WTC11 (cell line): ENCODE measurements at regions not wholly inside any gene's neighbourhood (a gene's known extent, or its start where the extent isn't known, plus 50 kb on each side); places are given as distances from the start of the nearest gene placed in this dataset.

Experiments used
- ATAC-seq: fragments of 200-7000 bp; cut with Tn5 transposase; 2 replicates; pipeline ENCODE4 v1.10.0; 2021; ENCODE audit warnings: mild to moderate bottlenecking, moderate library complexity
- CTCF ChIA-PET: fragments of 300-600 bp; sonication (Branson Sonifier 250); formaldehyde crosslinking; loops from one replicate; lab custom pipeline; 2021; ENCODE audit warnings: antibody characterized with exemption; lab: Charles Lee
- POLR2A ChIA-PET: fragments of 350-600 bp; sonication (Branson Sonifier 250); formaldehyde crosslinking; loops from one replicate; lab custom pipeline; 2021; ENCODE audit warnings: antibody characterized with exemption; lab: Charles Lee
- DNase-seq: peaks from one replicate; pipeline ENCODE4 v3.0.0; 2021; ENCODE audit warnings: low spot score
- H3K27ac Mint-ChIP-seq: 2 replicates; pipeline ENCODE4 v1.8.0; 2021; ENCODE audit warnings: mixed read lengths
- H3K27me3 Mint-ChIP-seq: 2 replicates; pipeline ENCODE4 v1.8.0; 2021; ENCODE audit warnings: low read depth, mild to moderate bottlenecking, moderate library complexity, mixed read lengths
- H3K36me3 Mint-ChIP-seq: 2 replicates; pipeline ENCODE4 v1.8.0; 2021; ENCODE audit warnings: mixed read lengths
- H3K4me1 Mint-ChIP-seq: 2 replicates; pipeline ENCODE4 v1.8.0; 2022; ENCODE audit warnings: mixed read lengths
- H3K4me3 Mint-ChIP-seq: 2 replicates; pipeline ENCODE4 v1.8.0; 2021; ENCODE audit warnings: mild to moderate bottlenecking, moderate library complexity, mixed read lengths
- H3K9me3 Mint-ChIP-seq: 2 replicates; pipeline ENCODE4 v1.8.0; 2021; ENCODE audit warnings: mixed read lengths
- AR ChIP-seq: fragments of 250-450 bp; sonication (Bioruptor Pico); IDR thresholded peaks from 2 replicates; pipeline ENCODE4 v1.9.0; 2021; ENCODE audit warnings: mild to moderate bottlenecking
- E2F4 ChIP-seq: sonication (generic); formaldehyde crosslinking; IDR thresholded peaks from 2 replicates; pipeline ENCODE4 v1.8.1; 2022; ENCODE audit warnings: low read depth, mild to moderate bottlenecking, moderate library complexity, missing genetic modification reagents, borderline replicate concordance
- EMX1 ChIP-seq: fragments of 250-450 bp; sonication (Bioruptor Pico); IDR thresholded peaks from 2 replicates; pipeline ENCODE4 v1.8.0; 2021; ENCODE audit warnings: mild to moderate bottlenecking
- ERG ChIP-seq: fragments of 250-450 bp; sonication (Bioruptor Pico); IDR thresholded peaks from 2 replicates; pipeline ENCODE4 v1.8.0; 2021; ENCODE audit warnings: mild to moderate bottlenecking
- ETV6 ChIP-seq: sonication (generic); formaldehyde crosslinking; IDR thresholded peaks from 2 replicates; pipeline ENCODE4 v1.8.1; 2022; ENCODE audit warnings: mild to moderate bottlenecking, missing genetic modification reagents
- FOXP1 ChIP-seq: sonication (generic); formaldehyde crosslinking; IDR thresholded peaks from 2 replicates; pipeline ENCODE4 v1.8.0; 2022; ENCODE audit warnings: missing genetic modification reagents, mild to moderate bottlenecking, moderate library complexity, borderline replicate concordance
- IRF2 ChIP-seq: sonication (generic); formaldehyde crosslinking; IDR thresholded peaks from 2 replicates; pipeline ENCODE4 v1.8.0; 2022; ENCODE audit warnings: low read depth, missing genetic modification reagents, borderline replicate concordance
- MYBL2 ChIP-seq: sonication (generic); formaldehyde crosslinking; IDR thresholded peaks from 2 replicates; pipeline ENCODE4 v1.8.1; 2023; ENCODE audit warnings: mild to moderate bottlenecking, moderate library complexity, missing genetic modification reagents
- NR1H2 ChIP-seq: sonication (generic); formaldehyde crosslinking; IDR thresholded peaks from 2 replicates; pipeline ENCODE4 v1.9.0; 2021; ENCODE audit warnings: mild to moderate bottlenecking, moderate library complexity, missing genetic modification reagents
- RORB ChIP-seq: fragments of 250-450 bp; sonication (Bioruptor Pico); IDR thresholded peaks from 2 replicates; pipeline ENCODE4 v1.9.0; 2021; ENCODE audit warnings: mild to moderate bottlenecking
- SP1 ChIP-seq: sonication (generic); formaldehyde crosslinking; conservative IDR thresholded peaks from 2 replicates; pipeline ENCODE4 v1.8.1; 2022; ENCODE audit warnings: missing genetic modification reagents
- TEAD1 ChIP-seq: sonication (generic); formaldehyde crosslinking; IDR thresholded peaks from 2 replicates; pipeline ENCODE4 v1.8.0; 2022; ENCODE audit warnings: mild to moderate bottlenecking, missing genetic modification reagents
- ZMAT4 ChIP-seq: fragments of 250-450 bp; sonication (Bioruptor Pico); IDR thresholded peaks from 2 replicates; pipeline ENCODE4 v1.9.0; 2021; ENCODE audit warnings: mild to moderate bottlenecking
- ZNF416 ChIP-seq: fragments of 250-450 bp; sonication (Bioruptor Pico); IDR thresholded peaks from 2 replicates; pipeline ENCODE4 v1.9.0; 2021; ENCODE audit warnings: mild to moderate bottlenecking, inconsistent platforms
- ZNF423 ChIP-seq: fragments of 250-450 bp; sonication (Bioruptor Pico); IDR thresholded peaks from 2 replicates; pipeline ENCODE4 v2.1.2; 2022; ENCODE audit warnings: mild to moderate bottlenecking, moderate library complexity
- ZNF532 ChIP-seq: fragments of 250-450 bp; sonication (Bioruptor Pico); IDR thresholded peaks from 2 replicates; pipeline ENCODE4 v1.9.0; 2021; ENCODE audit warnings: mild to moderate bottlenecking, borderline replicate concordance

- TF ChIP-seq IRF2 (no peak), ZNF416 (CRISPR knock-in tag) (no peak), ERG (CRISPR knock-in tag) (no peak), TEAD1 (CRISPR knock-in tag) (no peak), MYBL2 (CRISPR knock-in tag) (no peak), EMX1 (CRISPR knock-in tag) (no peak), SP1 (CRISPR knock-in tag) (no peak), FOXP1 (CRISPR knock-in tag) (no peak), ETV6 (CRISPR knock-in tag) (no peak), NR1H2 (CRISPR knock-in tag) (no peak), ZNF423 (CRISPR knock-in tag) (no peak), AR (no peak)
- TF ChIP-seq, all 79 proteins: peak for 0
- DNase-seq, result no peak
- peaks cover 10% of the 10 kb centered on the region; the same call in 1 of the 2 replicates for H3K4me1 Mint-ChIP-seq
- H3K27me3 Mint-ChIP-seq, result no peaks in the 10 kb centered on the region
- ChIA-PET POLR2A (no interaction called here), CTCF (no interaction called here)
- no peak for ATAC-seq
- H3K9me3 Mint-ChIP-seq, result peaks cover 3% of the 10 kb centered on the region; the same call in 1 of the 2 replicates
- H3K4me3 Mint-ChIP-seq, result no peak overlapping the region
- no peaks in the 10 kb centered on the region for H3K36me3 Mint-ChIP-seq
- no peak overlapping the region for H3K27ac Mint-ChIP-seq
These were observed 146.6 kb downstream of the GLUL start for GRCh38 chr1:182245040-182245439.

GRCh38 chr1:182244451-182244850 is 147.1 kb downstream of the GLUL start:
- ChIA-PET CTCF (no interaction called here), POLR2A (no interaction called here)
- peaks cover 10% of the 10 kb centered on the region; the same call in 1 of the 2 replicates for H3K4me1 Mint-ChIP-seq
- H3K4me3 Mint-ChIP-seq, result no peak overlapping the region
- peaks cover 3% of the 10 kb centered on the region; the same call in 1 of the 2 replicates for H3K9me3 Mint-ChIP-seq
- no peaks in the 10 kb centered on the region for H3K36me3 Mint-ChIP-seq
- no peaks in the 10 kb centered on the region for H3K27me3 Mint-ChIP-seq
- ATAC-seq (no peak), DNase-seq (no peak)
- TF ChIP-seq ZMAT4 (no peak), ZNF423 (CRISPR knock-in tag) (no peak), RORB (no peak), E2F4 (CRISPR knock-in tag) (no peak), ZNF532 (CRISPR knock-in tag) (no peak)
- TF ChIP-seq, all 79 proteins: peak for 0
- no peak overlapping the region for H3K27ac Mint-ChIP-seq
